Ishikawa (cell line): ENCODE measurements at regions not wholly inside any gene's neighbourhood (a gene's known extent, or its start where the extent isn't known, plus 50 kb on each side); places are given as distances from the start of the nearest gene placed in this dataset.

Experiments
- CEBPB ChIP-seq: IDR thresholded peaks from 2 replicates; pipeline ENCODE4 v1.6.1; 2012
- CREB1 ChIP-seq: IDR thresholded peaks from 2 replicates; pipeline ENCODE4 v1.6.1; 2012; ENCODE audit warnings: low read depth
- EGR1 ChIP-seq: IDR thresholded peaks from 2 replicates; pipeline ENCODE4 v1.6.1; 2012
- EP300 ChIP-seq: IDR thresholded peaks from 2 replicates; pipeline ENCODE4 v1.6.1; 2012; ENCODE audit warnings: borderline replicate concordance
- FOXM1 ChIP-seq: IDR thresholded peaks from 2 replicates; pipeline ENCODE4 v1.6.1; 2012; ENCODE audit warnings: low read depth, borderline replicate concordance
- MAX ChIP-seq: IDR thresholded peaks from 2 replicates; pipeline ENCODE4 v1.6.1; 2012
- NFIC ChIP-seq: IDR thresholded peaks from 2 replicates; pipeline ENCODE4 v1.6.1; 2012
- RAD21 ChIP-seq: IDR thresholded peaks from 2 replicates; pipeline ENCODE4 v1.6.1; 2012; ENCODE audit warnings: low read depth
- TAF1 ChIP-seq: IDR thresholded peaks from 2 replicates; pipeline ENCODE4 v1.6.1; 2012; ENCODE audit warnings: low read depth, mild to moderate bottlenecking
- TCF12 ChIP-seq: IDR thresholded peaks from 2 replicates; pipeline ENCODE4 v1.6.1; 2012; ENCODE audit warnings: low read depth
- TEAD4 ChIP-seq: IDR thresholded peaks from 2 replicates; pipeline ENCODE4 v1.6.1; 2012
- YY1 ChIP-seq: IDR thresholded peaks from 2 replicates; pipeline ENCODE4 v1.6.1; 2012; ENCODE audit warnings: low read depth
- ZBTB7A ChIP-seq: IDR thresholded peaks from 2 replicates; pipeline ENCODE4 v1.6.1; 2012; ENCODE audit warnings: low read depth
- TF ChIP-seq, protein P1 (sequence below): IDR thresholded peaks from 2 replicates; pipeline ENCODE4 v1.6.1; 2012
- TF ChIP-seq, protein P2 (sequence below): IDR thresholded peaks from 2 replicates; pipeline ENCODE4 v1.6.1; 2012; ENCODE audit warnings: low read depth, mild to moderate bottlenecking

DNA sequence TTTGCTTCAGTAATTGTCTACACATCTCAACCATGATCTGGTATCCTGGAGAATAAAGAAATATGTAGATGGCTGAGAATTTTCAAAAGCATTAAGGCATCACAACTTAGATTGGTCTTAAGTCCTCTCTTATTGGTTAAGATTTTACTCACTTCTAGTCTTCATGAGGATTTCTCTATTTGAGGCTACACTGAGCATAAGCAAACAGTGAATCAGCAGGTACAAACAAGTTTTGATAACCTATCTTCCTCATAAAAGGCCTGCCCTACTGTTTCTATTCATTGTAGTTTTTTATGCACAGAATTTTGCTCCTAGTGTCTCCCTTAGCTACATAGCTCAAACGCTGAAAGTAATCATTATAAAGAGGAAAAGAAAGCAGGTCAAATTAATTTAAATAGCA is 460.7 kb upstream of the RPS6KA3 start:
- TF ChIP-seq CEBPB = no peak
- no peak for TF ChIP-seq TAF1
- TF ChIP-seq ZBTB7A = no peak
- no peak for TF ChIP-seq MAX
- TF ChIP-seq, protein P1, sequence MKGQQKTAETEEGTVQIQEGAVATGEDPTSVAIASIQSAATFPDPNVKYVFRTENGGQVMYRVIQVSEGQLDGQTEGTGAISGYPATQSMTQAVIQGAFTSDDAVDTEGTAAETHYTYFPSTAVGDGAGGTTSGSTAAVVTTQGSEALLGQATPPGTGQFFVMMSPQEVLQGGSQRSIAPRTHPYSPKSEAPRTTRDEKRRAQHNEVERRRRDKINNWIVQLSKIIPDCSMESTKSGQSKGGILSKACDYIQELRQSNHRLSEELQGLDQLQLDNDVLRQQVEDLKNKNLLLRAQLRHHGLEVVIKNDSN = no peak
- TF ChIP-seq, protein P2, sequence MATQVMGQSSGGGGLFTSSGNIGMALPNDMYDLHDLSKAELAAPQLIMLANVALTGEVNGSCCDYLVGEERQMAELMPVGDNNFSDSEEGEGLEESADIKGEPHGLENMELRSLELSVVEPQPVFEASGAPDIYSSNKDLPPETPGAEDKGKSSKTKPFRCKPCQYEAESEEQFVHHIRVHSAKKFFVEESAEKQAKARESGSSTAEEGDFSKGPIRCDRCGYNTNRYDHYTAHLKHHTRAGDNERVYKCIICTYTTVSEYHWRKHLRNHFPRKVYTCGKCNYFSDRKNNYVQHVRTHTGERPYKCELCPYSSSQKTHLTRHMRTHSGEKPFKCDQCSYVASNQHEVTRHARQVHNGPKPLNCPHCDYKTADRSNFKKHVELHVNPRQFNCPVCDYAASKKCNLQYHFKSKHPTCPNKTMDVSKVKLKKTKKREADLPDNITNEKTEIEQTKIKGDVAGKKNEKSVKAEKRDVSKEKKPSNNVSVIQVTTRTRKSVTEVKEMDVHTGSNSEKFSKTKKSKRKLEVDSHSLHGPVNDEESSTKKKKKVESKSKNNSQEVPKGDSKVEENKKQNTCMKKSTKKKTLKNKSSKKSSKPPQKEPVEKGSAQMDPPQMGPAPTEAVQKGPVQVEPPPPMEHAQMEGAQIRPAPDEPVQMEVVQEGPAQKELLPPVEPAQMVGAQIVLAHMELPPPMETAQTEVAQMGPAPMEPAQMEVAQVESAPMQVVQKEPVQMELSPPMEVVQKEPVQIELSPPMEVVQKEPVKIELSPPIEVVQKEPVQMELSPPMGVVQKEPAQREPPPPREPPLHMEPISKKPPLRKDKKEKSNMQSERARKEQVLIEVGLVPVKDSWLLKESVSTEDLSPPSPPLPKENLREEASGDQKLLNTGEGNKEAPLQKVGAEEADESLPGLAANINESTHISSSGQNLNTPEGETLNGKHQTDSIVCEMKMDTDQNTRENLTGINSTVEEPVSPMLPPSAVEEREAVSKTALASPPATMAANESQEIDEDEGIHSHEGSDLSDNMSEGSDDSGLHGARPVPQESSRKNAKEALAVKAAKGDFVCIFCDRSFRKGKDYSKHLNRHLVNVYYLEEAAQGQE = no peak

- no peak for TF ChIP-seq YY1
- no peak for TF ChIP-seq CREB1
Observed at GRCh38 chrX:20720954-20721626, 454.4 kb upstream of the RPS6KA3 start.

DNA sequence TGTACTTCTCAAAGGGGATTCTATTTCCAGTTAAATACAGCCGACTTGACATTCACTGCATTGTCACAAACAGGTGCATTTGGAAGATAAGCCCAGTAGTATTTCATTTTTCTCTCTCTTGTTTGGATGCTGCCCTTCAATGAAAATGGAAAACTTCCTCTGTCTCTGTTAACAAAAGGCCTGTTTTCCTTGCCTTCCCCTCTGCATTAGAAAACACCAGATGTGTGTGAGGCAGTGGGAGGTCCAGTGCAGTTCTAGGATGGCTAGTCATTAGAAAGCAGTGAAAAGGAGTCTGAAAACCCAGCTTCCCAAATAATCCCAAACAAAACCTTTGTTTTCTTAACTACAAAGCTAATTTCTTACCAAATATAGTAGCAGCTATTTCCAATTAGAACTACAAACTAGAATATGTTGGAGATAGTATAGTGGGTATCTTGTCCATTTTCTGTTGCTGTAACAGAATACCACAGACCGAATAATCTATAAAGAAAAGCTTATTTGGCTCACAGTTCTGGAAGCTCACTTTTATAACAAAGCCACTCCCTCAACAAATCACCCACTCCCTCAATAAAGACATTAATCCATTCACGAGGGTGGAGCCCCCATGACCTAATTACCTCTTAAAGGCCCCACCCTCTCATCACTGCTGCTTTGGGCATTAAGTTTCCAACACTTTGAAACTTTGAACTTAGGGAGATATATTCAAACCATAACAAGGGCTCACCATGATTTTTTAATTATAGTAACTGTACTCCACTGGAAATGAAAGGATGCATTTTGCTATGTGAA is 452.1 kb upstream of the RPS6KA3 start:
- TF ChIP-seq NFIC = no peak
- no peak for TF ChIP-seq ZBTB7A
- TF ChIP-seq EGR1 = no peak
- no peak for TF ChIP-seq FOXM1
- TF ChIP-seq TCF12 = no peak
- TF ChIP-seq TEAD4 = no peak
- TF ChIP-seq, protein P2 = no peak
- TF ChIP-seq MAX = no peak
- no peak for TF ChIP-seq CREB1
- TF ChIP-seq RAD21 = no peak
- TF ChIP-seq TAF1 = no peak
- no peak for TF ChIP-seq EP300
- no peak for TF ChIP-seq CEBPB
- TF ChIP-seq, protein P1 = no peak
- TF ChIP-seq YY1 = no peak

DNA sequence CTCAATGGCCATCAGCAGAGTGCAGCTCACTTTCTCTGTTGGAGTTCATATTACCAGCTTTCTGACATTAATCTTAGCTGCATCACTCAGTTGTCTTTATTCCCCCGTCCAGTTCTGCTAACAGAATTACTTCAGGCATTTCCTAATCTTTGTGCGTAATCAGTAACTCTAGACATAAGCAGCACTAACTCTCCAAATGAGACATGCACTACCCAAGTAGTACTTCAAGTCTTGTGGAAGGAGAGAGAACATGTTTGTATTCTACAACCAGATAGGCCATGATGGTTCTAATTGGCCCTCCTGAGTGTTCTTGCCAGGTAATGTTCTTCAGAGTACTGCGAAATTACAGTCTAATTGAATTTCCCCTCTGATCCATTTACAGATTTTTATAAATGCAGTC is 448.5 kb upstream of the RPS6KA3 start:
- TF ChIP-seq, protein P2 = no peak
- TF ChIP-seq TEAD4 (no peak), TAF1 (no peak), ZBTB7A (no peak), MAX (no peak), CREB1 (no peak), EGR1 (no peak), EP300 (no peak), RAD21 (no peak), YY1 (no peak), FOXM1 (no peak), NFIC (no peak), CEBPB (no peak), TCF12 (no peak)
- TF ChIP-seq, protein P1 = no peak
